Lung (tissue), 11 donors: ENCODE measurements at regions not wholly inside any gene's neighbourhood (a gene's known extent, or its start where the extent isn't known, plus 50 kb on each side); places are given as distances from the start of the nearest gene placed in this dataset.

Experiments used
- ATAC-seq: fragments of 200-7000 bp; cut with Tn5 transposase; one replicate; pipeline ENCODE4 v1.9.1; 2020; ENCODE audit warnings: moderate number of reproducible peaks; ENCODE audit not compliant: insufficient read depth, low FRiP score
- DNase-seq, 3 donors: peaks; one replicate each; pipeline ENCODE4 v3.0.0-alpha.2; 2013 to 2017
- H3K27ac ChIP-seq, 2 donors: one replicate each; pipeline ENCODE4 v1.5.1; 2013; ENCODE audit warnings: mild to moderate bottlenecking in 2 of 2, moderate library complexity in 2 of 2, control low read depth in 1 of 2, inconsistent platforms in 1 of 2, low read depth in 1 of 2, low read length in 1 of 2
- H3K27me3 ChIP-seq, 3 donors: one replicate each; pipeline ENCODE4 v1.5.1; 2013; ENCODE audit warnings: low read length in 2 of 3; ENCODE audit not compliant: control insufficient read depth in 3 of 3, insufficient read depth in 3 of 3
- H3K36me3 ChIP-seq, 4 donors: one replicate each; pipeline ENCODE4 v1.5.1; 2013; ENCODE audit warnings: low read length in 4 of 4, mild to moderate bottlenecking in 1 of 4, moderate library complexity in 1 of 4; ENCODE audit not compliant: control insufficient read depth in 4 of 4, insufficient read depth in 4 of 4
- H3K4me1 ChIP-seq, 5 donors: one replicate each; pipeline ENCODE4 v1.5.1; 2013; ENCODE audit warnings: low read length in 5 of 5, mild to moderate bottlenecking in 2 of 5, moderate library complexity in 1 of 5; ENCODE audit not compliant: control insufficient read depth in 5 of 5, insufficient read depth in 5 of 5
- H3K4me3 ChIP-seq: one replicate; pipeline ENCODE4 v1.5.1; 2013; ENCODE audit warnings: mild to moderate bottlenecking, control low read depth, moderate library complexity
- H3K9ac ChIP-seq, 2 donors: one replicate each; pipeline ENCODE4 v1.5.1; 2013; ENCODE audit warnings: low read length in 2 of 2, control low read depth in 1 of 2; ENCODE audit not compliant: insufficient read depth in 1 of 2
- H3K9me3 ChIP-seq, 4 donors: one replicate each; pipeline ENCODE4 v1.5.1; 2013; ENCODE audit warnings: low read length in 3 of 4, mild to moderate bottlenecking in 1 of 4, moderate library complexity in 1 of 4; ENCODE audit not compliant: control insufficient read depth in 4 of 4, insufficient read depth in 3 of 4
- WGBS, 2 donors: extraction: QIAGEN DNeasy Blood & Tissue Kit; methylation state at CpG; one replicate each; pipeline ENCODE4 v1.1.7; 2013; 5-methylcytosine and 5-hydroxymethylcytosine counted together
- TF ChIP-seq, protein P1 (sequence below): IDR thresholded peaks from 2 replicates; pipeline ENCODE4 v1.5.1; 2012; ENCODE audit warnings: mild to moderate bottlenecking; ENCODE audit errors: control extremely low read depth, extremely low read depth
- donor health status: control.
- donor health status: control.
- donor health status: Bipolar disorder and iron deficiency.
- donor health status: healthy.
- donor health status: DM: yes; HTN: yes; CAD: no.

DNA sequence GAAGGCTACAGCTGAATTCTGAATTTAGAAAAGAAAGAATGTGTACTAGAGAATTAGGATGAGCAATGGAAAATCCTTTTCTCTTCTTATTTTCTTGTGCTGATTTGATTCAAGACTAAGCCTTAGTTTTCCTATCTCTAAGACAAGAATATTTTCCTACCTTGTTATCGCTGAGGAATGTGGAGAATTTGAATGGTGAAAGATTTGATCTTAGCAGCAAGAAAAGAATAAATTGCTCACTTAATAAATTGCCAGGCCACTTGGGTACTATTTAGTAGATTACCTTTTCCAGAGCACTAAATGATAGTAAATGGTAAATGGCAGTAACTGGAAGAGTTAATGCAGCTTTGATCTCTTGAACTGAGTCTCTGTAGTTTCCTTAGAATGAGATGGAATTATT lies 145.7 kb upstream of the MEIS2 start:
- TF ChIP-seq, protein P1, sequence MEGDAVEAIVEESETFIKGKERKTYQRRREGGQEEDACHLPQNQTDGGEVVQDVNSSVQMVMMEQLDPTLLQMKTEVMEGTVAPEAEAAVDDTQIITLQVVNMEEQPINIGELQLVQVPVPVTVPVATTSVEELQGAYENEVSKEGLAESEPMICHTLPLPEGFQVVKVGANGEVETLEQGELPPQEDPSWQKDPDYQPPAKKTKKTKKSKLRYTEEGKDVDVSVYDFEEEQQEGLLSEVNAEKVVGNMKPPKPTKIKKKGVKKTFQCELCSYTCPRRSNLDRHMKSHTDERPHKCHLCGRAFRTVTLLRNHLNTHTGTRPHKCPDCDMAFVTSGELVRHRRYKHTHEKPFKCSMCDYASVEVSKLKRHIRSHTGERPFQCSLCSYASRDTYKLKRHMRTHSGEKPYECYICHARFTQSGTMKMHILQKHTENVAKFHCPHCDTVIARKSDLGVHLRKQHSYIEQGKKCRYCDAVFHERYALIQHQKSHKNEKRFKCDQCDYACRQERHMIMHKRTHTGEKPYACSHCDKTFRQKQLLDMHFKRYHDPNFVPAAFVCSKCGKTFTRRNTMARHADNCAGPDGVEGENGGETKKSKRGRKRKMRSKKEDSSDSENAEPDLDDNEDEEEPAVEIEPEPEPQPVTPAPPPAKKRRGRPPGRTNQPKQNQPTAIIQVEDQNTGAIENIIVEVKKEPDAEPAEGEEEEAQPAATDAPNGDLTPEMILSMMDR, result no peak
- Histone ChIP-seq H3K4me3 (no peak overlapping the region), H3K36me3 (no peaks in the 10 kb centered on the region), H3K4me1 (no peaks in the 10 kb centered on the region), H3K9me3 (no peaks in the 10 kb centered on the region), H3K27me3 (no peaks in the 10 kb centered on the region), H3K9ac (no peak overlapping the region), H3K27ac (no peak overlapping the region)
- ATAC-seq (no peak), DNase-seq (no peak)
- WGBS, 2 donors, result 63 to 86% methylated on average over 1 of the region's 1 CpG

DNA sequence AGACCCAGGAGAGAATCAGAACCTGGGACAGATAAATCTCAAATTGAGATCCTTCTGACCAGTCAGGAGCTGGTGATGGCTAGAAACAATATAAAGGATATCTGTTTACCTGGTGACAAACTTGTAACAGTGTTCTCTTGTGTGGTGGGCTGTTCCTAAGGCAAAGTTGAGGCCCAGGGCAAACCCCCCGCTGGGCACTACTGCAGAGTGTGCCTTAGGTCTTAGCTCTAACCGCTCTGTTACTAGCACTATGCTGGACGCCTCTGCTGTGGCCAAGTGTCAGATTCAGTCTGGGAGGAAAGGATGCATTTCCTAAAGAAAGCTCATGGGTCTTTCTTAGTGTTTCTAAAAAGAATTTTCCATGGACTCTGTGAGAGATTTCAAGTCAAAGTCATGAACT lies 146.5 kb upstream of the MEIS2 start:
- no peak overlapping the region for H3K9ac ChIP-seq
- no peaks in the 10 kb centered on the region for H3K4me1 ChIP-seq
- TF ChIP-seq, protein P1, result no peak
- H3K27me3 ChIP-seq, result no peaks in the 10 kb centered on the region
- H3K36me3 ChIP-seq, result no peaks in the 10 kb centered on the region
- H3K4me3 ChIP-seq, result no peak overlapping the region
- H3K9me3 ChIP-seq, result no peaks in the 10 kb centered on the region
- no peak for DNase-seq
- 88 to 92% methylated on average over 3 of the region's 3 CpGs for WGBS, 2 donors
- no peak for ATAC-seq
- H3K27ac ChIP-seq, result no peak overlapping the region

DNA sequence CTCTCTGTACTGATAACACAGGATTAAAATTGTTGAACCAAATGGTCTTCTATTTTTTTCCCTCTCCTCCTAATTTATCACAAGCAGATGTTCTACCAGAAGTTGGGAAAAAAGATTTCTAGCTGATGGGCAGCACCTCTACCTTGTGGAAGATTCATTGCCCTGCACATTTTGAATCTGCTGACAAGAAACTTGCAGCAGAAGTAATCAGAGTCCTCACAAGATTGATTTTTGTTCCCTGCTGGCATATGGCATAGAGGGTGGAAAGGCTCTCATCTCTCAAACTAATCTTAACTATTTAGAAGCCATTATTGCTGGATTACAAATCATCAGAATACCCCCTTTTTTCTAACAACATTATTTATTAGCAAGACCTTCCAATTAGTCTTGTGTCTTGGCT lies 148.9 kb upstream of the MEIS2 start:
- no peak overlapping the region for H3K4me3 ChIP-seq
- no peaks in the 10 kb centered on the region for H3K9me3 ChIP-seq
- H3K4me1 ChIP-seq, result no peaks in the 10 kb centered on the region
- ATAC-seq (no peak), DNase-seq (no peak)
- H3K27me3 ChIP-seq, result no peaks in the 10 kb centered on the region
- H3K27ac ChIP-seq, result no peak overlapping the region
- TF ChIP-seq, protein P1, result no peak
- no peaks in the 10 kb centered on the region for H3K36me3 ChIP-seq
- H3K9ac ChIP-seq, result no peak overlapping the region

DNA sequence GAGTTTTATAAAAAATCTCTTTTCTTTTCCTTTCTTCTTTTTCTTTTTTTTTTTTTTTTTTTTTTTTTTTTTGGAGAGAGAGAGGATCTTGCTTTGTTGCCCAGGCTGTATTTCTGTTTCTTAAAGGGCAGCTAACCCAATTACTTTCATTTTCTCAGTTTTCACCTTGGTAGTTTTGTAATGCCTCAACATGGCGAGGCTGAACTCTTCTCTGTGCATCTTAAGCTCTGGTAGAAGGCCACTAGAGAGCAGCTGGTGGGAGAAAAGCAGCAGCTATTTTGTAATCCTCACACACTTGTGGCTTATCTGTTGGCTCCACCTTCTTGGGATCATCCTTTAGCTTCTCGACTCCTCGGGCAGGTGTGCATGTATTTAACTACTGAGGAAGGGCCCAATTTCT lies 152.2 kb upstream of the MEIS2 start:
- 79 to 81% methylated on average over 3 of the region's 3 CpGs for WGBS, 2 donors
- H3K4me1 ChIP-seq, result no peaks in the 10 kb centered on the region
- no peak overlapping the region for H3K4me3 ChIP-seq
- TF ChIP-seq, protein P1, result no peak
- DNase-seq, result no peak
- no peak overlapping the region for H3K27ac ChIP-seq
- H3K9me3 ChIP-seq, result no peaks in the 10 kb centered on the region
- no peak overlapping the region for H3K9ac ChIP-seq
- no peak for ATAC-seq
- H3K27me3 ChIP-seq, result no peaks in the 10 kb centered on the region
- no peaks in the 10 kb centered on the region for H3K36me3 ChIP-seq
